A673 (cell line): ENCODE measurements at regions not wholly inside any gene's neighbourhood (a gene's known extent, or its start where the extent isn't known, plus 50 kb on each side); places are given as distances from the start of the nearest gene placed in this dataset.

Experiments
- BruUV-seq: library from RNA; stranded (reverse); fragments of 400-500 nt; replicated peaks from 2 replicates; lab custom pipeline; 2021; lab: Mats Ljungman, UMichigan
- CTCF ChIA-PET: fragments of 300-600 bp; sonication (Branson Sonifier 250); formaldehyde crosslinking; loops from one replicate; lab custom pipeline; 2022; ENCODE audit warnings: antibody characterized with exemption; lab: Charles Lee
- POLR2A ChIA-PET: fragments of 300-600 bp; sonication (Branson Sonifier 250); formaldehyde crosslinking; loops from one replicate; lab custom pipeline; 2022; ENCODE audit warnings: antibody characterized with exemption; ENCODE audit not compliant: low non-redundant PET; lab: Charles Lee
- DNase-seq: peaks from one replicate; pipeline ENCODE4 v3.0.0-alpha.2; 2015; ENCODE audit warnings: low spot score
- H3K27ac ChIP-seq: fragments of 200-600 bp; sonication (generic); 2 replicates; pipeline ENCODE4 v1.5.1; 2016; ENCODE audit warnings: mixed run types, low read depth, mild to moderate bottlenecking, mixed read lengths, antibody characterized with exemption, low read length; ENCODE audit not compliant: poor library complexity, severe bottlenecking
- H3K27me3 ChIP-seq: fragments of 200-600 bp; sonication (generic); replicated peaks from 2 replicates; pipeline ENCODE4 v1.6.1; 2017; ENCODE audit warnings: mixed run types, low read depth, mild to moderate bottlenecking, mixed read lengths, antibody characterized with exemption, low read length; ENCODE audit not compliant: insufficient read depth, poor library complexity
- H3K36me3 ChIP-seq: fragments of 200-600 bp; sonication (generic); 2 replicates; pipeline ENCODE4 v1.6.1; 2016; ENCODE audit warnings: mixed run types, mild to moderate bottlenecking, mixed read lengths, antibody characterized with exemption, low read length; ENCODE audit not compliant: insufficient read depth, poor library complexity, severe bottlenecking
- H3K4me1 ChIP-seq: fragments of 200-600 bp; sonication (generic); 2 replicates; pipeline ENCODE4 v1.6.1; 2017; ENCODE audit warnings: mixed run types, mild to moderate bottlenecking, mixed read lengths, antibody characterized with exemption, low read length; ENCODE audit not compliant: insufficient read depth, poor library complexity, severe bottlenecking
- H3K4me3 ChIP-seq: fragments of 200-600 bp; sonication (generic); 2 replicates; pipeline ENCODE4 v1.5.1; 2016; ENCODE audit warnings: low read depth, mixed run types, mild to moderate bottlenecking, mixed read lengths, low read length; ENCODE audit not compliant: poor library complexity, severe bottlenecking
- H3K9me3 ChIP-seq: fragments of 200-600 bp; sonication (generic); 2 replicates; pipeline ENCODE4 v1.6.1; 2016; ENCODE audit warnings: mixed run types, low read depth, mild to moderate bottlenecking, mixed read lengths, antibody characterized with exemption, low read length; ENCODE audit not compliant: poor library complexity, severe bottlenecking
- CTCF ChIP-seq: fragments of 300-800, 200-600 bp; sonication (generic); conservative IDR thresholded peaks from 2 replicates; pipeline ENCODE4 v1.5.1; 2017; ENCODE audit warnings: low read depth, mild to moderate bottlenecking, antibody characterized with exemption, low read length, moderate library complexity, mixed read lengths
- EZH2 ChIP-seq: fragments of 200-600 bp; sonication (generic); IDR thresholded peaks from 2 replicates; pipeline ENCODE4 v1.6.1; 2017; ENCODE audit warnings: borderline replicate concordance, low read depth, mild to moderate bottlenecking, mixed read lengths, antibody characterized with exemption, low read length; ENCODE audit not compliant: poor library complexity, severe bottlenecking
- intact Hi-C: fragments of 100-400 bp; cut with micrococcal nuclease; formaldehyde crosslinking; loops from one replicate; pipeline ENCODE4 v1.10.0; 2022; ENCODE audit not compliant: unreplicated experiment

GRCh38 chr7:110262251-110262650, 828.7 kb upstream of the LRRN3 start:
- CTCF ChIA-PET = no interaction called here
- Histone ChIP-seq H3K27ac (no peak overlapping the region), H3K4me3 (no peak overlapping the region), H3K36me3 (no peaks in the 10 kb centered on the region), H3K9me3 (no peaks in the 10 kb centered on the region), H3K27me3 (no peaks in the 10 kb centered on the region), H3K4me1 (no peaks in the 10 kb centered on the region)
- DNase-seq = no peak
- TF ChIP-seq CTCF (no peak), EZH2 (no peak)
- POLR2A ChIA-PET = no interaction called here
- no TSS peak for BruUV-seq
- intact Hi-C loops = no loop called here

GRCh38 chr7:110264288-110264687, 826.6 kb upstream of the LRRN3 start:
- Histone ChIP-seq H3K4me3 (no peak overlapping the region), H3K27me3 (no peaks in the 10 kb centered on the region), H3K9me3 (no peaks in the 10 kb centered on the region), H3K36me3 (no peaks in the 10 kb centered on the region), H3K4me1 (no peaks in the 10 kb centered on the region), H3K27ac (no peak overlapping the region)
- no TSS peak for BruUV-seq
- TF ChIP-seq EZH2 (no peak), CTCF (no peak)
- intact Hi-C loops = no loop called here
- no peak for DNase-seq
- POLR2A ChIA-PET = no interaction called here
- CTCF ChIA-PET = no interaction called here

GRCh38 chr7:110281362-110281761, 809.6 kb upstream of the LRRN3 start:
- ChIA-PET CTCF (no interaction called here), POLR2A (no interaction called here)
- no peaks in the 10 kb centered on the region for H3K9me3 ChIP-seq
- H3K4me1 ChIP-seq = no peaks in the 10 kb centered on the region
- H3K27me3 ChIP-seq = no peaks in the 10 kb centered on the region
- intact Hi-C loops = no loop called here
- H3K27ac ChIP-seq = no peak overlapping the region
- TF ChIP-seq EZH2 (no peak), CTCF (no peak)
- H3K36me3 ChIP-seq = no peaks in the 10 kb centered on the region
- no peak overlapping the region for H3K4me3 ChIP-seq
- BruUV-seq = no TSS peak
- no peak for DNase-seq
